Nephron (organoid): ENCODE measurements at regions not wholly inside any gene's neighbourhood (a gene's known extent, or its start where the extent isn't known, plus 50 kb on each side); places are given as distances from the start of the nearest gene placed in this dataset.

Source experiments
- H3K27ac Mint-ChIP-seq, 3 experiments: 2 replicates each; pipeline ENCODE4 v1.8.0; 2020; ENCODE audit warnings: mixed read lengths in 3 of 3, mild to moderate bottlenecking in 2 of 3, moderate library complexity in 1 of 3
- H3K27me3 Mint-ChIP-seq: 2 replicates; pipeline ENCODE4 v1.8.0; 2021; ENCODE audit warnings: low read depth, mild to moderate bottlenecking, moderate library complexity, mixed read lengths
- H3K36me3 Mint-ChIP-seq: 2 replicates; pipeline ENCODE4 v1.8.0; 2020; ENCODE audit warnings: low read depth, mixed read lengths
- H3K4me1 Mint-ChIP-seq: 2 replicates; pipeline ENCODE4 v1.8.0; 2020; ENCODE audit warnings: mixed read lengths
- H3K4me3 Mint-ChIP-seq, 3 experiments: 2 replicates each; pipeline ENCODE4 v1.8.0; 2020; ENCODE audit warnings: mild to moderate bottlenecking in 3 of 3, mixed read lengths in 3 of 3, moderate library complexity in 2 of 3
- H3K9me3 Mint-ChIP-seq: 2 replicates; pipeline ENCODE4 v1.8.0; 2020; ENCODE audit warnings: mixed read lengths
- TF ChIP-seq, protein P1 (sequence below), 3 experiments: fragments of 200-600 bp; sonication (generic); IDR thresholded peaks; one replicate each; pipeline ENCODE4 v1.5.0; 2021; ENCODE audit warnings: antibody characterized with exemption in 3 of 3; ENCODE audit not compliant: unreplicated experiment in 3 of 3

DNA sequence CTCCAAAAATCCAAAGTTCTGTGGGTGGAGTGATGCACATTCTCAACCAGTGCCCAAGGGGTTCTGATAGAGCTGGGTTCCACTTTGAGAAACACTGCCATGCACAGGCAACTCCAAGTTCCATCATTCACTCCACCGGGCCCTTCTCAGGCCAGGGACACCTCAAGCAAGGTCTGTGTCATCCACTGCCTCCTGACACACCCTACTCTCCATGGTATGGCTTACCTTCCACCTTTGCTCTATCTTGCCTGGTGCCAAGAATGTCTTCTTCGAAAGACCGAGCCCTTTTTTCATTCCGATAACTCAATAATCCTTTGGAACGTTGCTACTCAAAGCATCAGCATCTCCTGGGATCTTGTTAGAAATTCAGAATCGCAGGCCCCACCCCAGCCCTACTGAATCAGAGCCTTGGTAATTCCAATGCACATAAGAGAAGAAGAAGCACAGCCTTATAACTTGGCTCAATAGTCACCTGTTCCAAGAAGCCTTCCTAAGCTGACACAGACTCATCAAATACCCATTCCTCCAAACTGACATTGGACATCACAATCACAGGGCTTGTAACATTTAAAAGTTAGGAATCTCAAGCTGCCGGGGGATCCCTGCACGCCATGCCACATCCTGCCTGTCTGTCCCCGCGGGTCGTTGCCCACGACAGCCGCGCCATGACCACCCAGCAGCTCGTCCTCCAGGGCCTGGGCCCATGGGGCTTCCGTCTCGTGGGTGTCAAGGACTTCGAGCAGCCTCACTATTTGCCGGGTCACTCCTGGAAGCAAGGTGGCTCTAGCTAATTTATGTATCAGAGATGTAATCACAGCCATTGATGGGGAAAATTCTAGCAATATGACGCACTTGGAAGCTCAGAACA is 66.4 kb downstream of the VCPKMT start:
- peaks cover 3% of the 10 kb centered on the region for H3K27me3 Mint-ChIP-seq
- no peak overlapping the region for H3K4me3 Mint-ChIP-seq
- H3K36me3 Mint-ChIP-seq: no peaks in the 10 kb centered on the region
- peaks cover 14% of the 10 kb centered on the region for H3K4me1 Mint-ChIP-seq
- no peak overlapping the region for H3K27ac Mint-ChIP-seq
- TF ChIP-seq, protein P1, sequence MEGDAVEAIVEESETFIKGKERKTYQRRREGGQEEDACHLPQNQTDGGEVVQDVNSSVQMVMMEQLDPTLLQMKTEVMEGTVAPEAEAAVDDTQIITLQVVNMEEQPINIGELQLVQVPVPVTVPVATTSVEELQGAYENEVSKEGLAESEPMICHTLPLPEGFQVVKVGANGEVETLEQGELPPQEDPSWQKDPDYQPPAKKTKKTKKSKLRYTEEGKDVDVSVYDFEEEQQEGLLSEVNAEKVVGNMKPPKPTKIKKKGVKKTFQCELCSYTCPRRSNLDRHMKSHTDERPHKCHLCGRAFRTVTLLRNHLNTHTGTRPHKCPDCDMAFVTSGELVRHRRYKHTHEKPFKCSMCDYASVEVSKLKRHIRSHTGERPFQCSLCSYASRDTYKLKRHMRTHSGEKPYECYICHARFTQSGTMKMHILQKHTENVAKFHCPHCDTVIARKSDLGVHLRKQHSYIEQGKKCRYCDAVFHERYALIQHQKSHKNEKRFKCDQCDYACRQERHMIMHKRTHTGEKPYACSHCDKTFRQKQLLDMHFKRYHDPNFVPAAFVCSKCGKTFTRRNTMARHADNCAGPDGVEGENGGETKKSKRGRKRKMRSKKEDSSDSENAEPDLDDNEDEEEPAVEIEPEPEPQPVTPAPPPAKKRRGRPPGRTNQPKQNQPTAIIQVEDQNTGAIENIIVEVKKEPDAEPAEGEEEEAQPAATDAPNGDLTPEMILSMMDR (IDR thresholded peaks at IDR 0.05; ENCODE audit: unreplicated experiment in 3 of 3): no peak
- peaks cover 5% of the 10 kb centered on the region for H3K9me3 Mint-ChIP-seq

DNA sequence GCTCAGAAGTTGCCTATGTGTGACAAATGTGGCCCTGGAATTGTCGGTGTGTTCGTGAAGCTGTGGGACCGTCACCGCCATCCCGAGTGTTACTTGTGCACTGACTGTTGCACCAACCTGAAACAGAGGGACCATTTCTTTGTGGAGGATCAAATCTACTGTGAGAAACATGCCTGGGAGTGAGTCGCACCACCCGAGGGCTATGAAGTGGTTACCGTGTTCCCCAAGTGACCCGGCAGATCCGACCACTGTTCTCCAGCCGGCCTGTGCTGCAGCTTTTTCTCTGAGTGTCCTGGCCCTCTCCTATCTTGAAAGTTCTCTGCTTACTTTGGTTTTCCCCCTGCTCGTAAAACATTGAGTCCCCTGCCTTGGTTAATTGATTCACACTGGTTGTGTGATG is 65.3 kb downstream of the VCPKMT start:
- H3K9me3 Mint-ChIP-seq: peaks cover under 1% of the 10 kb centered on the region
- H3K4me1 Mint-ChIP-seq: peaks cover 6% of the 10 kb centered on the region
- no peaks in the 10 kb centered on the region for H3K36me3 Mint-ChIP-seq
- TF ChIP-seq, protein P1 (IDR thresholded peaks at IDR 0.05; ENCODE audit: unreplicated experiment in 3 of 3): no peak
- no peak overlapping the region for H3K27ac Mint-ChIP-seq
- H3K4me3 Mint-ChIP-seq: no peak overlapping the region
- peaks cover 3% of the 10 kb centered on the region for H3K27me3 Mint-ChIP-seq

DNA sequence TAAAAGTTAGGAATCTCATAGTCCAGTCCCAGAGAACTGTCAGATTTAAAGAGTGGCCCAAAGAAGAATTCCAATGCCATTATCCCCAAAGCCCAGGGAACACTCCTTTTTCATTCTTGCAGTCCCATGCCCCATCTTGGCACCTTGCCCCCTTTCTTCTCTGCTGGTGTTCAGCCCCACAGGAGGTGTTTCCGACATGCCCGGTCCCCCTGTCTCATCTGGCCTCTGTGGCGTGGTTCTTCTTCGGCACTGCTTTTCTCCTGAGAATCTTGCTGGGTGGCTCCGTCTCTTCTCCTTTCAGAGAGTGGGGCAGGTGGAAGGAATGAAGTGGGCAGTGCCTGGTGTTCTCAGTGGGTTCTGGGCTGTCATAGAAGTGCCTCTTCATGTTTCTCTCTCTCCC is 64.7 kb downstream of the VCPKMT start:
- Mint-ChIP-seq H3K4me3 (no peak overlapping the region), H3K4me1 (peaks cover 6% of the 10 kb centered on the region), H3K9me3 (no peaks in the 10 kb centered on the region), H3K36me3 (no peaks in the 10 kb centered on the region), H3K27me3 (peaks cover 5% of the 10 kb centered on the region), H3K27ac (no peak overlapping the region)
- TF ChIP-seq, protein P1 (IDR thresholded peaks at IDR 0.05; ENCODE audit: unreplicated experiment in 3 of 3): no peak

DNA sequence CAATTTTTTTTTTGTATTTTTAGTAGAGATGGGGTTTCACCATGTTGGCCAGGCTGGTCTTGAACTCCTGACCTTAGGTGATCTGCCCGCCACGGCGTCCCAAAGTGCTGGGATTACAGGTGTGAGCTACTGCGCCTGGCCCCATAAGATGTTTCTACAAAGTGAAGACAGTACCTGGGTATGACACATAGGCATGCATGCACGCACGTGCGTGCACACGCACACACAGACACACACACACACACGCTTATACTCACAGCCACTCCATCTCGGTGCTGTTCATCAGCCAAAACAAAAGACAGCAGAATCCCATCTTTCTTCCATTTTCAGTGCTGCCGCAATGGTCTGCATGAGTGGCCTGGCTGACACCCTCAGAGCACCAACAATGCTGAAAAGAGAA is 63.9 kb downstream of the VCPKMT start:
- H3K27ac Mint-ChIP-seq: no peak overlapping the region
- H3K27me3 Mint-ChIP-seq: peaks cover 8% of the 10 kb centered on the region
- no peaks in the 10 kb centered on the region for H3K4me1 Mint-ChIP-seq
- no peaks in the 10 kb centered on the region for H3K36me3 Mint-ChIP-seq
- TF ChIP-seq, protein P1 (IDR thresholded peaks at IDR 0.05; ENCODE audit: unreplicated experiment in 3 of 3): no peak
- no peaks in the 10 kb centered on the region for H3K9me3 Mint-ChIP-seq
- H3K4me3 Mint-ChIP-seq: no peak overlapping the region

DNA sequence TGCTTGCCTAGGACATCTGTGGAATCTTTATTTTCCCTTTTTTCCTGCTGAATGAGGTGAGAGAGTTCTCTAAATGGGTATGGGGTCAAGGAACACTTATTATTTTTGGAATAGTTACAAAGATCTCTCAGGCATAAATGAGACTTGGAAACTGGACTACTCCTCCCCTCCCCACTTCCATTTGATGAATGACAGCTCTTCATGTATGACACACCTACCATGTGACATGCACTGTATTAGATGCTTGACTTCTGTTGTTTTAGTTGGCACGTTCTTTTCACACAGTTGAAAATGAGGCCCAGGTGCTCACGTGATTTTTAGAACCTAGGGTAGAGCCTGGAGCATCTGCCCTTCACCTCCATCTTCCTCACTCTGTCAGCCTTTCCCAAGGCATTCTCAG is 62.4 kb downstream of the VCPKMT start:
- no peak overlapping the region for H3K4me3 Mint-ChIP-seq
- no peaks in the 10 kb centered on the region for H3K4me1 Mint-ChIP-seq
- H3K27me3 Mint-ChIP-seq: peaks cover 8% of the 10 kb centered on the region
- no peaks in the 10 kb centered on the region for H3K9me3 Mint-ChIP-seq
- TF ChIP-seq, protein P1 (IDR thresholded peaks at IDR 0.05; ENCODE audit: unreplicated experiment in 3 of 3): no peak
- H3K36me3 Mint-ChIP-seq: no peaks in the 10 kb centered on the region
- H3K27ac Mint-ChIP-seq: no peak overlapping the region
